ENCODE measurements at regions not wholly inside any gene's neighbourhood (a gene's known extent, or its start where the extent isn't known, plus 50 kb on each side); places are given as distances from the start of the nearest gene placed in this dataset.

GRCh38 chr2:149664896-149665295 is 77.3 kb upstream of the MMADHC start:
- ATAC-seq (ENCODE audit: low read depth): no peak
- H3K27ac Mint-ChIP-seq: no peak overlapping the region
- H3K27me3 Mint-ChIP-seq: peaks cover 6% of the 10 kb centered on the region
- POLR2A ChIA-PET: no interaction called here
- DNase-seq: no peak
- H3K9me3 Mint-ChIP-seq: no peaks in the 10 kb centered on the region
- no peak overlapping the region for H3K4me3 Mint-ChIP-seq
- H3K4me1 Mint-ChIP-seq: no peaks in the 10 kb centered on the region
- no peaks in the 10 kb centered on the region for H3K36me3 Mint-ChIP-seq

DNA sequence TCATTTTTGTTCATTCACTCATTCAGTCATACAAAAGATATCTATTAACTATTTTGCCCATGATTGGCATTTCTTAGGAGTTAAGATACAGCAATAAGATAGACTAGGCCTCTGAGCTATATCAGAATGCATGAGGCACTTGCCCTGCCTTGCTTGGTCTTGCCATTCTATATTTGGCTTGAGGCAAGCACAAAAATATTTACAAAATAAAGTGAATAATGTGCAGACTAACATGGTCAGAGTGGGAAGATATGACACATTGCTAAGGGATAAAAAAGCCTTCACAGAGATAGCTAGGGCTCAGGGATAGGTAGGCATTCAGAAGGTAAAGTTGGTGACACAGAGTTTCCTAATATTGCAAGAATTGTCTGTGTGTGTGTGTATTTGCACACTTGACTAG is 75.0 kb upstream of the MMADHC start:
- peaks cover 10% of the 10 kb centered on the region for H3K27me3 Mint-ChIP-seq
- DNase-seq (no peak), ATAC-seq (ENCODE audit: low read depth) (no peak)
- H3K27ac Mint-ChIP-seq: no peak overlapping the region
- H3K4me3 Mint-ChIP-seq: no peak overlapping the region
- no peaks in the 10 kb centered on the region for H3K36me3 Mint-ChIP-seq
- H3K9me3 Mint-ChIP-seq: no peaks in the 10 kb centered on the region
- POLR2A ChIA-PET: no interaction called here
- H3K4me1 Mint-ChIP-seq: no peaks in the 10 kb centered on the region

GRCh38 chr2:149661844-149662243 is 74.3 kb upstream of the MMADHC start:
- DNase-seq (no peak), ATAC-seq (ENCODE audit: low read depth) (no peak)
- Mint-ChIP-seq H3K4me3 (no peak overlapping the region), H3K27me3 (peaks cover 10% of the 10 kb centered on the region), H3K9me3 (no peaks in the 10 kb centered on the region), H3K36me3 (no peaks in the 10 kb centered on the region), H3K27ac (no peak overlapping the region), H3K4me1 (no peaks in the 10 kb centered on the region)
- POLR2A ChIA-PET: no interaction called here

DNA sequence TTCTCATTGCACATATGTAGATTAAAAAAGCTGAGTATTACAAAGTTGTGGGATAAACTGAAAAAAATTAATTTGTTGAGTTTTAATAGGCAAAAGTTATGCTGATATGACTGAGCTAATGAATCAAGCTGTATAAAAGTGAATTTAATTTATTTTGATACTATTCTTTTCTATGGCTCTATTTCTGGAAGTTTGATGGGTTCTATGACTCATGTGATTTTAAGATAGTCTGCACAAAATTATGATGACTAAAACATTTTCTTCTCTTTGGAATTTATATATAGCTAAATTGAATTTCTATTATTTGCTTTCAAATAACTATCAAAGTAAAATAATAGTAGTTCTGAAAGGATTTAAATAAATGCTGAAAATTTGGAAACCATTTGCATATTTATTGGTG is 71.0 kb upstream of the MMADHC start:
- no peaks in the 10 kb centered on the region for H3K4me1 Mint-ChIP-seq
- H3K36me3 Mint-ChIP-seq: no peaks in the 10 kb centered on the region
- no peak overlapping the region for H3K4me3 Mint-ChIP-seq
- peaks cover 12% of the 10 kb centered on the region for H3K27me3 Mint-ChIP-seq
- POLR2A ChIA-PET: no interaction called here
- ATAC-seq (ENCODE audit: low read depth) (no peak), DNase-seq (no peak)
- H3K27ac Mint-ChIP-seq: no peak overlapping the region
- no peaks in the 10 kb centered on the region for H3K9me3 Mint-ChIP-seq

- Mint-ChIP-seq H3K27me3 (peaks cover 12% of the 10 kb centered on the region), H3K4me1 (no peaks in the 10 kb centered on the region), H3K9me3 (no peaks in the 10 kb centered on the region), H3K4me3 (no peak overlapping the region), H3K36me3 (no peaks in the 10 kb centered on the region), H3K27ac (no peak overlapping the region)
- ATAC-seq (ENCODE audit: low read depth) (no peak), DNase-seq (no peak)
- POLR2A ChIA-PET: no interaction called here
Measured at GRCh38 chr2:149657401-149658040, 69.9 kb upstream of the MMADHC start.

DNA sequence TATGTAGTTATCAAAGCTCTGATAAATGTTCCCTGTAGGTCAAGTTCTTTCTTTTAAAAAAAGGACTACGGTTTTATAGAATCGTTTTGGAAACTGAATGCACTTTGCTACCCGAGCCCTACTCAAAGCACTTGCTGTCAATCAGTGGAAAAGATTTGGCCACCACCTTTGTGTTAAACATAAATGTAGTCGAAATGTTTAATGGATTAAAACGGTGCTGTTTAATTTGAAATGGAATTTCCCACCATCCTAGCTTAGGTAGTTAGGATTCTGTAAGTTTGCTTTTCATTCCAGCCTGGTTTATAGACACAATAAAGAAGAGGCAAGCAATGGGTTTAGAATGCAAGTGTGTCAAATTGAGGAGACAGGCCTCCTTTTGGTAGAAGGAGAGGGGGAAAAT is 69.4 kb upstream of the MMADHC start:
- no peak overlapping the region for H3K27ac Mint-ChIP-seq
- no peaks in the 10 kb centered on the region for H3K4me1 Mint-ChIP-seq
- DNase-seq (no peak), ATAC-seq (ENCODE audit: low read depth) (no peak)
- H3K36me3 Mint-ChIP-seq: no peaks in the 10 kb centered on the region
- peaks cover 14% of the 10 kb centered on the region for H3K27me3 Mint-ChIP-seq
- POLR2A ChIA-PET: no interaction called here
- no peak overlapping the region for H3K4me3 Mint-ChIP-seq
- no peaks in the 10 kb centered on the region for H3K9me3 Mint-ChIP-seq

DNA sequence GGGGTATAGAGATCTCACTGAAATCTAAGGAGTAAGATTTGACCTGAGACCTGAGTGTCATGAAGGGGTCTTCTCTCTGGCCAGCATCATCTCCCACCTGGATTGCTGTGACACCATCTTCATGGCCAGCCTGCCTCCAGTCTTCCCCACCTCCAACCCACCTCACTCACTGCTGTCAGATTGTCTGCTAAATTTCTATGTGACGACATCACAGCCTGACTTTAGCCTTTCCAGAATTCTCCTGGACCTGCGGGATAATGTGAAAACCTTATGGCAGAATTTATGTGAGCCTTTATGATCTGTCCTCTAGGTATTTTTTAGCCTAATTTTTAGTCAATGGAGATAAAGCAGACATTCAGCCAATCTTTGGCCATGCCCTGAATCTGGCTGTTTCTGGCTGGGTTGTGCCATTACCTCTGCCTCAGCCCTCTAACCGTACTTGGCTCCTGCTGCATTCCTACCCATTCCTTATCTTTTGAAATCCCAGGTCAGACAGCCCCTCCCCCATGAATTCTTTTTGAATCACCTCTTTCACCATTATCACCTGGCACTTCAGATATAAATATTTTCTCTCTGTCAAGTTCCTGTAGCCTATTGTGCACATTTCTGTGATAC is 66.4 kb upstream of the MMADHC start:
- no peak for ATAC-seq (ENCODE audit: low read depth)
- H3K9me3 Mint-ChIP-seq: no peaks in the 10 kb centered on the region
- DNase-seq: no peak
- POLR2A ChIA-PET: no interaction called here
- no peaks in the 10 kb centered on the region for H3K36me3 Mint-ChIP-seq
- no peak overlapping the region for H3K27ac Mint-ChIP-seq
- no peak overlapping the region for H3K4me3 Mint-ChIP-seq
- no peaks in the 10 kb centered on the region for H3K4me1 Mint-ChIP-seq
- H3K27me3 Mint-ChIP-seq: peaks cover 6% of the 10 kb centered on the region

- Mint-ChIP-seq H3K27me3 (peaks cover 6% of the 10 kb centered on the region), H3K4me3 (no peak overlapping the region), H3K36me3 (no peaks in the 10 kb centered on the region), H3K9me3 (no peaks in the 10 kb centered on the region), H3K4me1 (no peaks in the 10 kb centered on the region), H3K27ac (no peak overlapping the region)
- ATAC-seq (ENCODE audit: low read depth) (no peak), DNase-seq (no peak)
- POLR2A ChIA-PET: no interaction called here
Measured at GRCh38 chr2:149652926-149653325, 65.4 kb upstream of the MMADHC start.

- POLR2A ChIA-PET: no interaction called here
- DNase-seq (no peak), ATAC-seq (ENCODE audit: low read depth) (no peak)
- Mint-ChIP-seq H3K4me1 (no peaks in the 10 kb centered on the region), H3K36me3 (no peaks in the 10 kb centered on the region), H3K9me3 (no peaks in the 10 kb centered on the region), H3K4me3 (no peak overlapping the region), H3K27ac (no peak overlapping the region), H3K27me3 (peaks cover 6% of the 10 kb centered on the region)
Measured at GRCh38 chr2:149652526-149652925, 65.0 kb upstream of the MMADHC start.

DNA sequence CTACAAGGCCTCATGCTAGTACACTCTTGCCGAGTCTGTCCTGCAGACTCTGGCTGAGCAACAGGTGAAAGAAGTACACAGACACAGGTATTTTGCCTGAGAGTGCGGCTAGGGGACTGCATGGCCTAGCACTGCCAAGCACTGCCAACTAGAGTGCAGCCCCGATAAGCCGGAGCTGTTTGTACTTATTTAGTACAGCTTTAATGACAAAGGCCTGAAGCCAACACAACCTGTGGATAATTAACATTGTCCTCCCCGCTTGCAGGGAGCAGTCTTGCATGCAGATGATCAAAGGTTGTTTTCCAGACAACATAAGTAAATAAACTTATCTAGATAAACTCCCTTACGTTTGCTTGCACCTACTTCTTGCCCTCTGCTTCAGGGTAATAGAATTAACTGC is 63.7 kb upstream of the MMADHC start:
- H3K27ac Mint-ChIP-seq: no peak overlapping the region

DNA sequence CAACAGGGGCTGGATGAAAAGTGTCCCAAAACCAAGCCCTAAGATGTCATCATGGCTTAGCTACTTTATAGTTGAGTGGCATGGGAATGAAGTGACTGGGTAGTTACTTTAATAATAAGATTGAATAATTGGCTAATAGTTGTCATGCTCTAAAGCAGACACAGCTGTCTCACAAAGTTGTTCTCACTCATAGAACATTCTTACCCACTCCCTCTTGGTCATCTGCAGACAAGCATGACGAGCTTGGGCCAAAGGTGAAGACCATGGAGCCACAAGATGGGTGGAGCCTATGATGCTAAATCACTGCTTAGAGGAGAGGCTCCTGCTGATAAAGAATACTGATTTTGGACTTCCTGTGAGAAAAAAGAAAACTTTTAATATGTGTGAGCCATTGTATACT is 62.4 kb upstream of the MMADHC start:
- no peak for ATAC-seq (ENCODE audit: low read depth)
- POLR2A ChIA-PET: no interaction called here

More for the DNA sequence above, 63.7 kb upstream of the MMADHC start:
- Mint-ChIP-seq H3K36me3 (no peaks in the 10 kb centered on the region), H3K4me1 (no peaks in the 10 kb centered on the region), H3K27me3 (peaks cover 6% of the 10 kb centered on the region), H3K9me3 (no peaks in the 10 kb centered on the region), H3K4me3 (no peak overlapping the region)
- POLR2A ChIA-PET: no interaction called here
- ATAC-seq (ENCODE audit: low read depth): no peak
- no peak for DNase-seq

DNA sequence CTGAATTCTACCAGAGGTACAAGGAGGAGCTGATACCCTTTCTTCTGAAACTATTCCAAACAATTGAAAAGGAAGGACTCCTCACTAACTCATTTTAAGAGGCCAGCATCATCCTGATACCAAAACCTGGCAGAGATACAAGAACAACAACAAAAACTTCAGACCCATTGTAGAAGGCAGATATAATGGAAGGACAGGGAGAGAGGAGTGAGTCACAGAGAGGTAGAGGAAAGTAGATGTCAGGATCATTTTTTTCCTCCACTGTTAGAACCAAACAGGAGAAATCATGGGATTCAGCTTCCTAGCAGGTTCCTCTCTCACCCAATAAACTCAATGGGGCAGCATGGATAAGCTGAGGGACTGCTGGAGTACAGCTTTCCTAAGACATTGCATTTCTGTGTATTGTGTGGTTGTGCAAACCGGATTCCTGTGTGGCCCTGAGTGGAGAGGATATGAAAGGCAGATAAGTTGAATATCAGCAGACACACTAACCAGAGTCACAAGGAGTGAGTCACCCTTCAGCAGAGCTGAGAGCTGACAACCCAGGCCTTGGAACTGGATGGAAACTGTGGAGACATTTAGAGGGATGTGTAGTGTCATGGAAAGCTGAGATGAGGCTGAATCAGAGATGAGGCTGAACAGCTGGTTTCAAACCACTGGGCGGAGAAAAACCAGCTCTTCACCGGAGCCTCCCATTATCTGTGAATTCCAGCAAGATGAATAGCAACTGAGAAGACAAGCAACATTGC is 60.9 kb upstream of the MMADHC start:
- H3K4me3 Mint-ChIP-seq: no peak overlapping the region
- no peak for DNase-seq
- H3K4me1 Mint-ChIP-seq: no peaks in the 10 kb centered on the region
- H3K36me3 Mint-ChIP-seq: no peaks in the 10 kb centered on the region
- peaks cover 4% of the 10 kb centered on the region for H3K27me3 Mint-ChIP-seq
- ATAC-seq (ENCODE audit: low read depth): no peak
- H3K9me3 Mint-ChIP-seq: peaks cover 1% of the 10 kb centered on the region
- no peak overlapping the region for H3K27ac Mint-ChIP-seq
- POLR2A ChIA-PET: no interaction called here

More for the DNA sequence above, 62.4 kb upstream of the MMADHC start:
- no peak for DNase-seq
- H3K27ac Mint-ChIP-seq: no peak overlapping the region
- H3K27me3 Mint-ChIP-seq: peaks cover 4% of the 10 kb centered on the region
- H3K4me3 Mint-ChIP-seq: no peak overlapping the region
- no peaks in the 10 kb centered on the region for H3K4me1 Mint-ChIP-seq
- no peaks in the 10 kb centered on the region for H3K9me3 Mint-ChIP-seq
- no peaks in the 10 kb centered on the region for H3K36me3 Mint-ChIP-seq

GRCh38 chr2:149645391-149645790 is 57.8 kb upstream of the MMADHC start:
- Mint-ChIP-seq H3K4me3 (no peak overlapping the region), H3K27ac (no peak overlapping the region), H3K36me3 (no peaks in the 10 kb centered on the region), H3K9me3 (peaks cover 1% of the 10 kb centered on the region), H3K27me3 (peaks cover 2% of the 10 kb centered on the region), H3K4me1 (no peaks in the 10 kb centered on the region)
- POLR2A ChIA-PET: no interaction called here
- ATAC-seq (ENCODE audit: low read depth) (no peak), DNase-seq (no peak)

All from activated naive CD8-positive, alpha-beta T cell treated with anti-CD3 and anti-CD28 coated beads, Interleukin-2, amount 10 ng/mL, durations not matched to agents 7 days and 5 days (primary cell).